ENCODE measurements at regions not wholly inside any gene's neighbourhood (a gene's known extent, or its start where the extent isn't known, plus 50 kb on each side); places are given as distances from the start of the nearest gene placed in this dataset.
"Not testable (repeated sequence)": the region's sequence is repeated elsewhere in the genome, so short reads cannot be mapped to it uniquely, and the experiment has no call there.

DNA sequence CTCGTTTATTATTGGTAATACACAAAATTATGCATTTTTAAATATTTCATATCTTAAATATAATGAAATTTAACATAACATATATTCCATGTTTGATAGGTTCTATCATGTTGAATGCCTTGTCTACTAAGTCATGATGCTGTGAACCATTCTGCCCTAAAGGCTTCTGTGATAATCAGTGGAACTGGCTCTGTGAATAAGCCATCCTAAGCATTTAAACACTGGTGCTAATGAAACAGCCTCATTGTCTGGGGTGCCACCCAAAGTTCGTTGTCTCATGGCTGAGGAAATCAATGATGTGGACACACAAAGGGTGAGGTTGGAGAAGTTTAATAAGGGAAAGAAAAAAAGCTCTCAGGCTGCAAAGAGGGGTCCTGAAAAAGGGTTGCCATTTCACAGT is 264.7 kb upstream of the ZRANB2 start:
- DNase-seq, result no peak

DNA sequence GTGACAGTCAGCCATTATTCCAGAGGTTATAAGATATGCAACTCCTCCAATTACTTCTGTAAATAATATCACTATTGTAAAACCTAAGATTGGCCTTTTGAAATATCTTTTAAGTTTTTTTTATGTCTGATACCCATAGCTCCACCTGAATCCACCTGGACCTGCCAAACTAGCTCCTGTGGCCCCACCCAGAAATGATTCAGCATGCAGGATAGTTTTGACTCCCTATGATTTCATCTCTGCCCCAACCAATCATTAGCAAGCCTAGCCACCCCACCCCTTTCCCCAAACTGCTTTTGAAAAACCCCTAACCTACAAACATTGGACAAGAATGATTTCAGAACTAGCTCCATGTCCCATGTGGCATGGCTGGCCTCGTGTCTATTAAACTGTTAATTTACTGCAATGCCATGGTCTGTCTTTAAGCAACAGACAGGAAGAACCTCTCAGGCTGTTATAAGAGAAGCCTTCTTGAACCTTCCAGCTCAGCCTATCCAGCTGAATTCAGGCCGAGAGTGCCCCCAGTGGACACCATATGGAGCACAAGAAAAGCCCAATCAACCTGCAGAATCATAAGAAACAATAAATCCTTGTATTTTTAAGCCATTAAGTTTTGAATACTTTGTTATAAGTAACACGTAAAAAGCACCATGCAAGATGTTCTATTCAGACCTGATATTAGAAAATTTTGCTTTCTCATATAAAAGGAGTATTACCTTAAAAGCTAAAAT is 263.0 kb upstream of the ZRANB2 start:
- DNase-seq, result no peak

- no peak for DNase-seq
Observed at GRCh38 chr1:71339238-71339637, 258.4 kb upstream of the ZRANB2 start.

DNA sequence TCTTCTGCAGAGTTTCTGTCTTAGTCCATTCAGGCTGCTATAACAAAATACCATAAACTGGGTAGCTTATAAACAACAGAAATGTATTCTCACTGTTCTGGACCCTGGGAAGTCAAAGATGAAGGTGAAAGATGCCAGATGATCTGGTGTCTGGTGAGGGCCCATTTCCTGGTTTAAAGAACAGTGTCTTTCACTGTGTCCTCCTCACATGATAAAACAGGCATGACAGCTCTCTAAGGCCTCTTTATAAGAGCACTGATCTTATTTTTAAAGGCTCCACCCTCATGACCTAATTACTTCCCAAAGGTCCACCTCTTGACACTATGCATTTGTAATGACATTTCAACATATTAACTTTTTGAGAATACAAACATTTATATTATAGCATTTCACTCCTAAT is 250.2 kb upstream of the ZRANB2 start:
- DNase-seq, result no peak

- no peak for DNase-seq
Observed at GRCh38 chr1:71324671-71325267, 243.9 kb upstream of the ZRANB2 start.

- no peak for DNase-seq
Observed at GRCh38 chr1:71312545-71312944, 231.7 kb upstream of the ZRANB2 start.

DNA sequence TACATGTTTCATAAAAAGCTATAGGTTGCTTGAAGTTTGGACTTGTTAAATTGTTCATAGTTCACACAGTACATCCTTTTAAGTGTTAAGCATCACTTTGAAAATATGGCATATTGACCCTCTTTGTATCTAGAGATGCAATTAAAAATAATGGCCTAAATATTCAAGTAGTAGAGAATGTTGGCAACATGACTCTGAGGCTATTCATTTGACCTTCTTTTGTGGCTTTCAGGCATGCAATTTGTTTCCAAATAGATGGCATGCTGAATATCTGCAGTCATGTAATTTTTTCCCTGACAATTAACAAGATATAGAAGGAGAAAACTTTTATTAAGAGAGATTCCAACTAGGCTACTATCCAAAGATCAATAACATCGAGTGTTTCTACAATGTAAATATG is 230.5 kb upstream of the ZRANB2 start:
- DNase-seq, result no peak

GRCh38 chr1:71307451-71307850 is 226.6 kb upstream of the ZRANB2 start:
- DNase-seq, result peak; percentile 3 to 5

- DNase-seq, result no peak
Observed at GRCh38 chr1:71304125-71304524, 223.3 kb upstream of the ZRANB2 start.

GRCh38 chr1:71303617-71304041 is 222.8 kb upstream of the ZRANB2 start:
- no peak for DNase-seq

GRCh38 chr1:71298633-71299032 is 217.8 kb upstream of the ZRANB2 start:
- no peak for DNase-seq

DNA sequence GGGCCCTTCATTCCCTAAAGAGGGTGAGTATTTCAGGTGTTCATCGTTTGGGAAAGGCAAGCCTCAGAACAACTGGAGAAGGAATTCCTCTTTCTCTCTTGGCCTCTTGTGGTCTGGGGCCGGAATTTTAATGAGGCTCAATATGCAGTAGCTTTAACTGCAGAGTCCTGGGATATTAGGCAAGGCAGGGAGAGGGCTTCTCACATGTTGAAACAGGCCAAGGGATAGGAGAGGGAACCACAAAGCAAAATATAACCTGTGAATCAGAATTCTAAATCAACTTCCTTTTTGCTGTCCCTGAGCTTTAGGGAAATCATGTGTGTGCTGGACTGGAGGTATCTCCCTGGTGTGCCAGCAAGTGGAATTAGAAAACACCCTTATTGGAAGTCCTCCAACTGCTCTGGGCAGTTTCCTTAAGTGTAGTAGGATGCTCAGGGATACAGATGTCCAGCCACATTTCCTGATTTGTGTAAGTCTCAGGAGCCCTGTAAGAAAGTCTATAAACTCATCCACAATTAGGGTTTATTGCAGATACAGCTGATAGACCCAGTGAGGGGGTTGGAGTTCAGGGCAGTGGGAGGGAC is 215.8 kb upstream of the ZRANB2 start:
- no peak for DNase-seq

DNA sequence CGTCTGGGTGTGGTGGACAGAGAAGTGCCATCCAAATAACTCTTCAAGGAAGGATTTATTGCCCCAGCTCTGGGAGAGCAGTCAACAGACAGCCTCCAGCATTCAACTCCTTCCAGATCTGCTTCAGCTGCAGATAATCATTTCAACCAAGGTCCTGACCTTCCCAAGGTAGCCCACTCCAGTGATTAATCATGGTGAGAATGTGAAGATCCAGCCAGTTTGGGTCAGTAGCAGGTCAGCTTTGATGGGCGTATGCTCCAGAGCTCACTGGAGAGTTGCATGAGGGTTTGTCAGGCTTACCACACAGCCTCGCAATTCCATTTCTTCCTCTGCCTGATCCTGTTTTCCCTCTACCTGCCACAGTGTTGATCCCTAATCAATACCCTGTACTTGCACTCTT is 214.5 kb upstream of the ZRANB2 start:
- DNase-seq, result no peak

DNA sequence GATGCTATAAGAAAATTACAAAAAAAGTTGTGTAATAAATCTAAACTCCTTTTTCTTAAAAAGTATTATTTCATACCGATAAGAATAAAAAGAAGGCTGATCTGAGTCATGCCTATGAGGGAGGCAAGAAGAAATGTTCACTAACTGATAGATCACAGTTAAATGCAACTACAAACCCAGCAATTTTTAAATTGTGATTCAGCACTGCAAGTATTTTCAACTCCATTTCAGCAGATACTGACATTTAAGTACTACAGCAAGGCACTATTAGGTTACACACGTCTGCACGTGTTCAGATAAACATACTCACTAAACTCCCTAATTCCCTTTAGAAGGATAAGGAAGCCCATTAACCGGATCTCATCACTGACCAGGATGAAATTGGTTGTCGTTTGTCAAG is 213.3 kb upstream of the ZRANB2 start:
- DNase-seq, result no peak

GRCh38 chr1:71292203-71292602 is 211.4 kb upstream of the ZRANB2 start:
- DNase-seq, result no peak

DNA sequence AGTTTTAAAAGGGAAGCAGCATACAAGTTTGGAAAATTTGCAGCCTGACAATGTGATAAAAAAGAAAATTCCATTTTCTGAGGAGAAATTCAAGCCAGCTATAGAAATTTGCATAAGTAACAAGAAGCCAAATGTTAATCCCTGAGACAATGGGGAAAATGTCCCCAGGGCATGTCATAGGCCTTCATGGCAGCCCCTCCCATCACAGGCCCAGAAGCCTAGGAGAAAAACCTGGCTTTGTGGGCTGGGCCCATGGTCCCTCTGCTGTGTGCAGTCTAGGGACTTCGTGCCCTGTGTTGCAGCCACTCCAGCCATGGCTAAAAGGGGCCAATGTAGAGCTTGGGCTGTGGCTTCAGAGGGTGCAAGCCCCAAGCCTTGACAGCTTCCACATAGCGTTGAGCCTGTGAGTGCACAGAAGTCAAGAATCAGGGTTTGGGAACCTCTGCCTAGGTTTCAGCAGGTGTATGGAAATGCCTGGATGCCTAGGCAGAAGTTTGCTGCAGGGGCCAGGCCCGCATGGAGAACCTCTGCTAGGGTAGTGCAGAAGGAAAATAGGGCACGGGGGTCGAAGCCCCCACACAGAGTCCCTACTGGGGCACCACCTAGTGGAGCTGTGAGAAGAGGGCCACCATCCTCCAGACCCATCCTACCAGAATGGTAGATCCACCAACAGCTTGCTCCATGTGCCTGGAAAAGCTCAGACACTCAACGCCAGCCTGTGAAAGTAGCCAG is 209.8 kb upstream of the ZRANB2 start:
- DNase-seq, result not testable (repeated sequence)

- DNase-seq, result no peak
Observed at GRCh38 chr1:71285529-71285928, 204.7 kb upstream of the ZRANB2 start.

GRCh38 chr1:71276466-71276865 is 195.6 kb upstream of the ZRANB2 start:
- DNase-seq, result no peak

GRCh38 chr1:71273334-71273733 is 192.5 kb upstream of the ZRANB2 start:
- DNase-seq, result no peak

GRCh38 chr1:71270394-71270915 is 189.6 kb upstream of the ZRANB2 start:
- no peak for DNase-seq

- peak in 1 of 2 donors; percentile 15 for DNase-seq
Observed at GRCh38 chr1:71269818-71270217, 189.0 kb upstream of the ZRANB2 start.

GRCh38 chr1:71269179-71269578 is 188.3 kb upstream of the ZRANB2 start:
- no peak for DNase-seq

GRCh38 chr1:71267220-71267619 is 186.4 kb upstream of the ZRANB2 start:
- no peak for DNase-seq
